ENCODE measurements at regions not wholly inside any gene's neighbourhood (a gene's known extent, or its start where the extent isn't known, plus 50 kb on each side); places are given as distances from the start of the nearest gene placed in this dataset.

- intact Hi-C loops (cut with micrococcal nuclease; ENCODE audit: unreplicated experiment): no loop called here
- Histone ChIP-seq H3K36me3 (ENCODE audit: low read depth) (no peaks in the 10 kb centered on the region), H3F3A (ENCODE audit: insufficient read depth, low read depth) (no peaks in the 10 kb centered on the region), H3K4me3 (no peak overlapping the region), H3K4me2 (no peak overlapping the region), H3K79me2 (ENCODE audit: low read depth) (no peaks in the 10 kb centered on the region), H3K27ac (no peak overlapping the region), H4K20me1 (ENCODE audit: insufficient read depth) (no peaks in the 10 kb centered on the region), H2AFZ (no peak overlapping the region), H3K27me3 (ENCODE audit: insufficient read depth, low read depth) (no peaks in the 10 kb centered on the region), H3K4me1 (replicated peaks; ENCODE audit: insufficient read depth) (no peaks in the 10 kb centered on the region), H3K9me3 (ENCODE audit: insufficient read depth, low read depth) (no peaks in the 10 kb centered on the region), H3K9me2 (ENCODE audit: insufficient read depth) (no peaks in the 10 kb centered on the region)
- no TSS peak for BruUV-seq (replicated peaks)
- CTCF ChIA-PET: no interaction called here
- POLR2A ChIA-PET (ENCODE audit: unreplicated experiment): no interaction called here
- TF ChIP-seq CTCF (conservative IDR thresholded peaks at IDR 0.05): no peak
- no peak for DNase-seq
Observed at GRCh38 chr14:22414876-22415604, 174.0 kb downstream of the DAD1 start.

GRCh38 chr14:22412926-22413411 is 176.1 kb downstream of the DAD1 start:
- no peak overlapping the region for H3K4me3 ChIP-seq
- POLR2A ChIA-PET (ENCODE audit: unreplicated experiment): no interaction called here
- intact Hi-C loops (cut with micrococcal nuclease; ENCODE audit: unreplicated experiment): no loop called here
- no peaks in the 10 kb centered on the region for H3K36me3 ChIP-seq (ENCODE audit: low read depth)
- DNase-seq: no peak
- H3K79me2 ChIP-seq (ENCODE audit: low read depth): no peaks in the 10 kb centered on the region
- CTCF ChIA-PET: no interaction called here
- H3K9me3 ChIP-seq (ENCODE audit: insufficient read depth, low read depth): no peaks in the 10 kb centered on the region
- H3K4me1 ChIP-seq (replicated peaks; ENCODE audit: insufficient read depth): no peaks in the 10 kb centered on the region
- no peak overlapping the region for H3K4me2 ChIP-seq
- no peaks in the 10 kb centered on the region for H4K20me1 ChIP-seq (ENCODE audit: insufficient read depth)
- H2AFZ ChIP-seq: no peak overlapping the region
- no peaks in the 10 kb centered on the region for H3F3A ChIP-seq (ENCODE audit: insufficient read depth, low read depth)
- no peaks in the 10 kb centered on the region for H3K9me2 ChIP-seq (ENCODE audit: insufficient read depth)
- H3K27me3 ChIP-seq (ENCODE audit: insufficient read depth, low read depth): no peaks in the 10 kb centered on the region
- TF ChIP-seq CTCF (conservative IDR thresholded peaks at IDR 0.05) (no peak), EZH2 (IDR thresholded peaks at IDR 0.05; ENCODE audit: low read depth) (no peak)
- no TSS peak for BruUV-seq (replicated peaks)
- H3K27ac ChIP-seq: no peak overlapping the region

- intact Hi-C loops (cut with micrococcal nuclease; ENCODE audit: unreplicated experiment): no loop called here
- TF ChIP-seq CTCF (conservative IDR thresholded peaks at IDR 0.05): no peak
- no peak for TF ChIP-seq EZH2 (IDR thresholded peaks at IDR 0.05; ENCODE audit: low read depth)
- Histone ChIP-seq H3K4me1 (replicated peaks; ENCODE audit: insufficient read depth) (no peaks in the 10 kb centered on the region), H3K4me2 (no peak overlapping the region), H3K9me3 (ENCODE audit: insufficient read depth, low read depth) (no peaks in the 10 kb centered on the region), H3K9me2 (ENCODE audit: insufficient read depth) (no peaks in the 10 kb centered on the region), H3F3A (ENCODE audit: insufficient read depth, low read depth) (no peaks in the 10 kb centered on the region), H3K36me3 (ENCODE audit: low read depth) (no peaks in the 10 kb centered on the region), H3K4me3 (no peak overlapping the region), H3K27me3 (ENCODE audit: insufficient read depth, low read depth) (no peaks in the 10 kb centered on the region), H2AFZ (no peak overlapping the region), H3K79me2 (ENCODE audit: low read depth) (no peaks in the 10 kb centered on the region), H4K20me1 (ENCODE audit: insufficient read depth) (no peaks in the 10 kb centered on the region), H3K27ac (no peak overlapping the region)
- DNase-seq: no peak
- ChIA-PET POLR2A (ENCODE audit: unreplicated experiment) (no interaction called here), CTCF (interaction anchor here (0.7 kb wide), 1 partner anchor 91 kb away, joined by 3 read pairs; no protein-coding TSS in a partner anchor)
- no TSS peak for BruUV-seq (replicated peaks)
Observed at GRCh38 chr14:22411398-22412055, 177.5 kb downstream of the DAD1 start.

All from PC-9 (cell line).